ENCODE measurements at regions not wholly inside any gene's neighbourhood (a gene's known extent, or its start where the extent isn't known, plus 50 kb on each side); places are given as distances from the start of the nearest gene placed in this dataset.

GRCh38 chr5:77146896-77147295, 59.8 kb upstream of the ZBED3 start:
- Histone ChIP-seq H3K27ac (ENCODE audit: low read depth, low read length) (no peak overlapping the region), H3K27me3 (ENCODE audit: insufficient read depth, low read length, poor library complexity) (no peaks in the 10 kb centered on the region), H2AK5ac (ENCODE audit: low read length) (no peak overlapping the region), H3K79me1 (ENCODE audit: low read length) (no peaks in the 10 kb centered on the region), H2BK120ac (ENCODE audit: low read depth, low read length) (no peak overlapping the region), H3K9ac (ENCODE audit: low read length) (no peak overlapping the region), H3K4me3 (ENCODE audit: low read length) (no peak overlapping the region), H4K8ac (ENCODE audit: low read depth, low read length) (no peak overlapping the region), H3K36me3 (ENCODE audit: control insufficient read depth, insufficient read depth, low read length) (no peaks in the 10 kb centered on the region), H4K5ac (ENCODE audit: low read length) (no peak overlapping the region), H3K79me2 (ENCODE audit: control insufficient read depth, insufficient read depth, low read length) (no peaks in the 10 kb centered on the region), H2BK5ac (ENCODE audit: low read length) (no peak overlapping the region), H3K56ac (ENCODE audit: low read length) (no peak overlapping the region), H3K18ac (ENCODE audit: low read length) (no peak overlapping the region), H2BK15ac (replicated peaks; ENCODE audit: low read depth) (no peak overlapping the region), H3K4ac (ENCODE audit: low read depth, low read length) (no peak overlapping the region), H3K4me1 (ENCODE audit: control insufficient read depth, low read depth, low read length) (no peaks in the 10 kb centered on the region), H3K23ac (ENCODE audit: low read length) (no peak overlapping the region), H3K4me2 (ENCODE audit: low read length) (no peak overlapping the region)
- no CpG with 5 or more reads among the region's 2 CpGs for WGBS (ENCODE audit: extremely low coverage, insufficient coverage, low lambda C conversion rate)
- DNase-seq: no peak

- no CpG with 5 or more reads among the region's 1 CpG for WGBS (ENCODE audit: extremely low coverage, insufficient coverage, low lambda C conversion rate)
- H3K79me2 ChIP-seq (ENCODE audit: control insufficient read depth, insufficient read depth, low read length): no peaks in the 10 kb centered on the region
Measured at GRCh38 chr5:77145666-77146065, 58.6 kb upstream of the ZBED3 start.

GRCh38 chr5:77144837-77145139, 57.7 kb upstream of the ZBED3 start:
- no peak overlapping the region for H3K4me3 ChIP-seq (ENCODE audit: low read length)
- H2BK120ac ChIP-seq (ENCODE audit: low read depth, low read length): no peak overlapping the region
- H3K27me3 ChIP-seq (ENCODE audit: insufficient read depth, low read length, poor library complexity): no peaks in the 10 kb centered on the region
- H3K79me1 ChIP-seq (ENCODE audit: low read length): no peaks in the 10 kb centered on the region
- H4K5ac ChIP-seq (ENCODE audit: low read length): no peak overlapping the region
- H4K8ac ChIP-seq (ENCODE audit: low read depth, low read length): no peak overlapping the region
- no peak overlapping the region for H3K4me2 ChIP-seq (ENCODE audit: low read length)
- H2BK15ac ChIP-seq (replicated peaks; ENCODE audit: low read depth): no peak overlapping the region
- 100% methylated on average over 1 of the region's 1 CpG for WGBS (ENCODE audit: extremely low coverage, insufficient coverage, low lambda C conversion rate)
- H3K36me3 ChIP-seq (ENCODE audit: control insufficient read depth, insufficient read depth, low read length): no peaks in the 10 kb centered on the region
- no peak overlapping the region for H3K4ac ChIP-seq (ENCODE audit: low read depth, low read length)
- DNase-seq: no peak
- H2BK5ac ChIP-seq (ENCODE audit: low read length): no peak overlapping the region
- H3K23ac ChIP-seq (ENCODE audit: low read length): no peak overlapping the region
- no peak overlapping the region for H2AK5ac ChIP-seq (ENCODE audit: low read length)
- H3K27ac ChIP-seq (ENCODE audit: low read depth, low read length): no peak overlapping the region
- H3K79me2 ChIP-seq (ENCODE audit: control insufficient read depth, insufficient read depth, low read length): no peaks in the 10 kb centered on the region
- no peak overlapping the region for H3K9ac ChIP-seq (ENCODE audit: low read length)
- H3K18ac ChIP-seq (ENCODE audit: low read length): no peak overlapping the region
- H3K56ac ChIP-seq (ENCODE audit: low read length): no peak overlapping the region
- no peaks in the 10 kb centered on the region for H3K4me1 ChIP-seq (ENCODE audit: control insufficient read depth, low read depth, low read length)

More at GRCh38 chr5:77145666-77146065, 58.6 kb upstream of the ZBED3 start:
- Histone ChIP-seq H3K27me3 (ENCODE audit: insufficient read depth, low read length, poor library complexity) (no peaks in the 10 kb centered on the region), H2AK5ac (ENCODE audit: low read length) (no peak overlapping the region), H3K79me1 (ENCODE audit: low read length) (no peaks in the 10 kb centered on the region), H4K8ac (ENCODE audit: low read depth, low read length) (no peak overlapping the region), H2BK5ac (ENCODE audit: low read length) (no peak overlapping the region), H3K4ac (ENCODE audit: low read depth, low read length) (no peak overlapping the region), H3K18ac (ENCODE audit: low read length) (no peak overlapping the region), H3K27ac (ENCODE audit: low read depth, low read length) (no peak overlapping the region), H2BK15ac (replicated peaks; ENCODE audit: low read depth) (no peak overlapping the region), H3K9ac (ENCODE audit: low read length) (no peak overlapping the region), H3K4me1 (ENCODE audit: control insufficient read depth, low read depth, low read length) (no peaks in the 10 kb centered on the region), H3K4me3 (ENCODE audit: low read length) (no peak overlapping the region), H4K5ac (ENCODE audit: low read length) (no peak overlapping the region), H3K23ac (ENCODE audit: low read length) (no peak overlapping the region), H3K36me3 (ENCODE audit: control insufficient read depth, insufficient read depth, low read length) (no peaks in the 10 kb centered on the region), H3K56ac (ENCODE audit: low read length) (no peak overlapping the region), H3K4me2 (ENCODE audit: low read length) (no peak overlapping the region), H2BK120ac (ENCODE audit: low read depth, low read length) (no peak overlapping the region)
- no peak for DNase-seq

GRCh38 chr5:77143998-77144836, 57.1 kb upstream of the ZBED3 start:
- Histone ChIP-seq H3K36me3 (ENCODE audit: control insufficient read depth, insufficient read depth, low read length) (no peaks in the 10 kb centered on the region), H2BK120ac (ENCODE audit: low read depth, low read length) (no peak overlapping the region), H3K27me3 (ENCODE audit: insufficient read depth, low read length, poor library complexity) (no peaks in the 10 kb centered on the region), H4K5ac (ENCODE audit: low read length) (no peak overlapping the region), H3K4ac (ENCODE audit: low read depth, low read length) (no peak overlapping the region), H3K4me1 (ENCODE audit: control insufficient read depth, low read depth, low read length) (no peaks in the 10 kb centered on the region), H3K79me2 (ENCODE audit: control insufficient read depth, insufficient read depth, low read length) (no peaks in the 10 kb centered on the region), H2AK5ac (ENCODE audit: low read length) (no peak overlapping the region), H3K18ac (ENCODE audit: low read length) (no peak overlapping the region), H3K4me3 (ENCODE audit: low read length) (no peak overlapping the region), H3K79me1 (ENCODE audit: low read length) (no peaks in the 10 kb centered on the region), H2BK5ac (ENCODE audit: low read length) (no peak overlapping the region), H4K8ac (ENCODE audit: low read depth, low read length) (no peak overlapping the region), H3K23ac (ENCODE audit: low read length) (no peak overlapping the region), H2BK15ac (replicated peaks; ENCODE audit: low read depth) (no peak overlapping the region), H3K4me2 (ENCODE audit: low read length) (no peak overlapping the region), H3K9ac (ENCODE audit: low read length) (no peak overlapping the region), H3K27ac (ENCODE audit: low read depth, low read length) (no peak overlapping the region), H3K56ac (ENCODE audit: low read length) (no peak overlapping the region)
- peak; percentile 78 for DNase-seq
- WGBS (ENCODE audit: extremely low coverage, insufficient coverage, low lambda C conversion rate): no CpG with 5 or more reads among the region's 14 CpGs

GRCh38 chr5:77140350-77140749, 53.3 kb upstream of the ZBED3 start:
- Histone ChIP-seq H2BK15ac (replicated peaks; ENCODE audit: low read depth) (no peak overlapping the region), H3K4me1 (ENCODE audit: control insufficient read depth, low read depth, low read length) (no peaks in the 10 kb centered on the region), H3K23ac (ENCODE audit: low read length) (no peak overlapping the region), H2BK5ac (ENCODE audit: low read length) (no peak overlapping the region), H3K18ac (ENCODE audit: low read length) (no peak overlapping the region), H3K36me3 (ENCODE audit: control insufficient read depth, insufficient read depth, low read length) (no peaks in the 10 kb centered on the region), H3K56ac (ENCODE audit: low read length) (no peak overlapping the region), H3K4ac (ENCODE audit: low read depth, low read length) (no peak overlapping the region), H3K27ac (ENCODE audit: low read depth, low read length) (no peak overlapping the region), H3K79me2 (ENCODE audit: control insufficient read depth, insufficient read depth, low read length) (no peaks in the 10 kb centered on the region), H3K27me3 (ENCODE audit: insufficient read depth, low read length, poor library complexity) (no peaks in the 10 kb centered on the region), H3K4me2 (ENCODE audit: low read length) (no peak overlapping the region), H2BK120ac (ENCODE audit: low read depth, low read length) (no peak overlapping the region), H3K79me1 (ENCODE audit: low read length) (no peaks in the 10 kb centered on the region), H2AK5ac (ENCODE audit: low read length) (no peak overlapping the region), H4K5ac (ENCODE audit: low read length) (no peak overlapping the region), H4K8ac (ENCODE audit: low read depth, low read length) (no peak overlapping the region), H3K4me3 (ENCODE audit: low read length) (no peak overlapping the region), H3K9ac (ENCODE audit: low read length) (no peak overlapping the region)
- peak; percentile 23 for DNase-seq

GRCh38 chr5:77139001-77139400, 51.9 kb upstream of the ZBED3 start:
- H3K4me3 ChIP-seq (ENCODE audit: low read length): no peak overlapping the region
- no peak overlapping the region for H3K9ac ChIP-seq (ENCODE audit: low read length)
- no peak overlapping the region for H3K4me2 ChIP-seq (ENCODE audit: low read length)
- no peak overlapping the region for H3K4ac ChIP-seq (ENCODE audit: low read depth, low read length)
- H3K79me1 ChIP-seq (ENCODE audit: low read length): no peaks in the 10 kb centered on the region
- peak; percentile 56 for DNase-seq
- H2BK120ac ChIP-seq (ENCODE audit: low read depth, low read length): no peak overlapping the region
- no peak overlapping the region for H4K5ac ChIP-seq (ENCODE audit: low read length)
- no peaks in the 10 kb centered on the region for H3K36me3 ChIP-seq (ENCODE audit: control insufficient read depth, insufficient read depth, low read length)
- H3K56ac ChIP-seq (ENCODE audit: low read length): no peak overlapping the region
- H2BK15ac ChIP-seq (replicated peaks; ENCODE audit: low read depth): no peak overlapping the region
- H3K27ac ChIP-seq (ENCODE audit: low read depth, low read length): no peak overlapping the region
- no peaks in the 10 kb centered on the region for H3K79me2 ChIP-seq (ENCODE audit: control insufficient read depth, insufficient read depth, low read length)
- H3K23ac ChIP-seq (ENCODE audit: low read length): no peak overlapping the region
- no peaks in the 10 kb centered on the region for H3K27me3 ChIP-seq (ENCODE audit: insufficient read depth, low read length, poor library complexity)
- H3K4me1 ChIP-seq (ENCODE audit: control insufficient read depth, low read depth, low read length): no peaks in the 10 kb centered on the region
- H2BK5ac ChIP-seq (ENCODE audit: low read length): no peak overlapping the region
- no CpG with 5 or more reads among the region's 5 CpGs for WGBS (ENCODE audit: extremely low coverage, insufficient coverage, low lambda C conversion rate)
- no peak overlapping the region for H2AK5ac ChIP-seq (ENCODE audit: low read length)
- H3K18ac ChIP-seq (ENCODE audit: low read length): no peak overlapping the region
- no peak overlapping the region for H4K8ac ChIP-seq (ENCODE audit: low read depth, low read length)
